ENCODE measurements at regions not wholly inside any gene's neighbourhood (a gene's known extent, or its start where the extent isn't known, plus 50 kb on each side); places are given as distances from the start of the nearest gene placed in this dataset.
"Not testable (repeated sequence)": the region's sequence is repeated elsewhere in the genome, so short reads cannot be mapped to it uniquely, and the experiment has no call there.

DNA sequence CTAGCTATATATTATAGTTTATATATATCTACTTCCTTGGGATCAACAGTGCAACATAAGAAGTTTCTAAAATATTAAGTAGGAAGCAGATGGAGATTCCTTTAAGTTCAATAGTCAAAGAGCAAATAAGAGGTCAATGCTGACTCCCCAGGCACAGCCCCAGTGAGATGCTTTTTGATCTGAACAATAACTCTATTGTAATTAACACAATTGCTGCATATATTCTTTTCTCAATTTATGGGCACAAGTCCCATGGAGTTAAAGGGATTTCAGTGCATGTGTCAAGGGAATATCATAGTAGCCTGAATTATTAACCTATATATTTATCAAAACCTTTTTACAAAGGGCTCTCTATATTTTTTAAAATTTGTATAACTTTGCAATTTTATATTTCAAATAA is 180.8 kb downstream of the SPRY2 start:
- H3K27ac ChIP-seq = no peak overlapping the region
- ATAC-seq = no peak
- no peaks in the 10 kb centered on the region for H3K27me3 ChIP-seq
- H3K4me3 ChIP-seq = no peak overlapping the region
- TF ChIP-seq POLR2A (IDR thresholded peaks at IDR 0.05) (no peak), CTCF (IDR thresholded peaks at IDR 0.05) (no peak)
- intact Hi-C loops (cut with DNase I) = no loop called here
- no peaks in the 10 kb centered on the region for H3K36me3 ChIP-seq (replicated peaks in 1 of 2; ENCODE audit: insufficient read depth in 1 of 2, low read depth in 2 of 2)
- no peak for DNase-seq
- no peaks in the 10 kb centered on the region for H3K4me1 ChIP-seq
- no peaks in the 10 kb centered on the region for H3K9me3 ChIP-seq

DNA sequence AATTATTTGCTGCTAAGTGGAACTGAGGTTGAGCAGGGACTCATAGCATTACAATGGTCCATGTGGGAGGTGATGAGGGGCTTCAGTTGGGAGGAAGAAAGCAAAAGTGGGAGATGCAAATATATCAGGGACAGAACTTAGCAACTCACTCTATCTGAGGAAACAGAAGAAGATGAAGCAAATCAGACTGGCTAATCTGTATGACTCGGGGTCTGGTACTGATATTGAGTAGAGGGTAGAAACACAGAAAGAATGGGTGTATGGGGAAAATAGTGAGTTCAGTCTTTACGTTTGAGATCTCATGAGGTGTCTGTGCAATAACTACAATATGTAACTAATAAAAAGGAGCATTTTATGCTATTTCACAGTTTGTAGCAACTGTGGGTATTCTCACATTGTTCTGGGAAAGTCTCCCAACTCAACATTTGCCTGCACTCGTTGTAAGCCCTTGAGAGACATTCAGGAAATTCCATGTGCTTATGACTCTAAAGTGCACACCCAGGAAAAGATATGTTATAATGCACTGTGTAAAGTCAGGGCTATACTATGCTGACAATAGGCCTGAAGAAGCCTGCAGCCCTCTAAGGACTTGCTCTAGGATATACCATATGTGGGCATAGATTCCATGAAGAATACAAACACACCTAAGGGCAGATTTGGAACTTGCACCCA is 183.5 kb downstream of the SPRY2 start:
- no peaks in the 10 kb centered on the region for H3K27me3 ChIP-seq
- DNase-seq (no peak), ATAC-seq (no peak)
- WGBS, 2 donors = 68 to 72% methylated on average over 3 of the region's 3 CpGs
- no peak overlapping the region for H3K27ac ChIP-seq
- H3K9me3 ChIP-seq = no peaks in the 10 kb centered on the region
- intact Hi-C loops (cut with DNase I) = no loop called here
- H3K36me3 ChIP-seq (replicated peaks in 1 of 2; ENCODE audit: insufficient read depth in 1 of 2, low read depth in 2 of 2) = no peaks in the 10 kb centered on the region
- no peak for TF ChIP-seq CTCF (IDR thresholded peaks at IDR 0.05)
- no peak for TF ChIP-seq POLR2A (IDR thresholded peaks at IDR 0.05)
- no peak overlapping the region for H3K4me3 ChIP-seq
- H3K4me1 ChIP-seq = no peaks in the 10 kb centered on the region

GRCh38 chr13:80152142-80152541 is 188.8 kb downstream of the SPRY2 start:
- H3K27ac ChIP-seq; H3K9me3 ChIP-seq; DNase-seq; H3K4me3 ChIP-seq; H3K4me1 ChIP-seq; ATAC-seq; intact Hi-C loops (cut with DNase I); H3K36me3 ChIP-seq (replicated peaks in 1 of 2; ENCODE audit: insufficient read depth in 1 of 2, low read depth in 2 of 2); H3K27me3 ChIP-seq: not testable (repeated sequence)
- WGBS, 2 donors = 85 to 87% methylated on average over 13 to 16 of the region's 16 CpGs

- no peak for TF ChIP-seq CTCF (IDR thresholded peaks at IDR 0.05)
- no peak for TF ChIP-seq POLR2A (IDR thresholded peaks at IDR 0.05)
- Histone ChIP-seq H3K4me1 (no peaks in the 10 kb centered on the region), H3K27me3 (no peaks in the 10 kb centered on the region), H3K4me3 (no peak overlapping the region), H3K36me3 (replicated peaks in 1 of 2; ENCODE audit: insufficient read depth in 1 of 2, low read depth in 2 of 2) (no peaks in the 10 kb centered on the region), H3K27ac (no peak overlapping the region), H3K9me3 (no peaks in the 10 kb centered on the region)
- DNase-seq = no peak
- peak; percentile 42 for ATAC-seq
- intact Hi-C loops (cut with DNase I) = no loop called here
Observed at GRCh38 chr13:80151016-80151415, 189.9 kb downstream of the SPRY2 start.

DNA sequence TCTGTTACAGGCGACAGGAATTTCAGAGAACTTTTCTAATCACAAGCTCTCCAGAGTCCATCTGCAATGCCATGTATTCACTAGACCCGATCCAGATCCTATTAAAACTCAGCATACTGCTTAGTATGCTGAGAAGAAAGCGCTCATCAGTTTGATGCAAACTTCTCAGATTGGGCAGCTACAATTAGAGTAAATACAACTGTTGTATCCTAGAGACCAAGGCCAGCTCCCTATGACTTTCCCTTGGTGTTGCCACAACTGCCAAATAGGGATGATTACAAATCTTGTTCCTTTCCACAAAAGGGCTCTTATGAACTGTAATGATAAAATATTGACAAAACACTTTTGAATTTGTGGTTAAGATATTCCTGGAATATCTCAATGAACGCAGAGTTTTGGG is 191.2 kb downstream of the SPRY2 start:
- Histone ChIP-seq H3K9me3 (no peaks in the 10 kb centered on the region), H3K4me3 (no peak overlapping the region), H3K4me1 (peaks cover 8% of the 10 kb centered on the region), H3K36me3 (replicated peaks in 1 of 2; ENCODE audit: insufficient read depth in 1 of 2, low read depth in 2 of 2) (no peaks in the 10 kb centered on the region), H3K27ac (no peak overlapping the region), H3K27me3 (no peaks in the 10 kb centered on the region)
- intact Hi-C loops (cut with DNase I) = no loop called here
- DNase-seq = no peak
- ATAC-seq = no peak
- TF ChIP-seq POLR2A (IDR thresholded peaks at IDR 0.05) = no peak
- TF ChIP-seq CTCF (IDR thresholded peaks at IDR 0.05) = no peak
- WGBS, 2 donors = 74 to 77% methylated on average over 4 of the region's 4 CpGs
